Nephron (organoid): ENCODE measurements at regions not wholly inside any gene's neighbourhood (a gene's known extent, or its start where the extent isn't known, plus 50 kb on each side); places are given as distances from the start of the nearest gene placed in this dataset.

ENCODE experiments used
- H3K27ac Mint-ChIP-seq, 3 experiments: 2 replicates each; pipeline ENCODE4 v1.8.0; 2020; ENCODE audit warnings: mixed read lengths in 3 of 3, mild to moderate bottlenecking in 2 of 3, moderate library complexity in 1 of 3
- H3K27me3 Mint-ChIP-seq: 2 replicates; pipeline ENCODE4 v1.8.0; 2021; ENCODE audit warnings: low read depth, mild to moderate bottlenecking, moderate library complexity, mixed read lengths
- H3K36me3 Mint-ChIP-seq: 2 replicates; pipeline ENCODE4 v1.8.0; 2020; ENCODE audit warnings: low read depth, mixed read lengths
- H3K4me1 Mint-ChIP-seq: 2 replicates; pipeline ENCODE4 v1.8.0; 2020; ENCODE audit warnings: mixed read lengths
- H3K4me3 Mint-ChIP-seq, 3 experiments: 2 replicates each; pipeline ENCODE4 v1.8.0; 2020; ENCODE audit warnings: mild to moderate bottlenecking in 3 of 3, mixed read lengths in 3 of 3, moderate library complexity in 2 of 3
- H3K9me3 Mint-ChIP-seq: 2 replicates; pipeline ENCODE4 v1.8.0; 2020; ENCODE audit warnings: mixed read lengths
- TF ChIP-seq, protein P1 (sequence below), 3 experiments: fragments of 200-600 bp; sonication (generic); IDR thresholded peaks; one replicate each; pipeline ENCODE4 v1.5.0; 2021; ENCODE audit warnings: antibody characterized with exemption in 3 of 3; ENCODE audit not compliant: unreplicated experiment in 3 of 3

DNA sequence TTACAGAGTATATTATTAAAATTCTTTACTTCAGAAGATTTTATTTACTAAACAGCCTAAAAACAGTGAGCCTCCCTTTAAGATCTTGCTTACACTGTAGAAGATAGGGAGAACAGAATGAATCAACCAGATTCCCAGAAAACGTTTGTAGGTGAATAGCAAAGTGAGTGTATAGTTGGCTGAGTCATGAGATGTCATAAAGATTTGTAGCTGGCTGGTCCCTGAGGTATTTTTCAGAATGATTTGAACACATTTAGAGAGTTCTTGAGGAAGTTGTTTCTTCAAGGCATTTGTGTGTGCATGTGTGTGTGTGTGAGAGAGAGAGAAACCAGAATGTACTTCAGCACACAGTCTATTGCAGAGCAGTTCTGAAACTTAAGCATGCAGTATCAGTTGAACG is 159.4 kb upstream of the PRR16 start:
- Mint-ChIP-seq H3K27ac (no peak overlapping the region), H3K4me1 (peaks cover 5% of the 10 kb centered on the region), H3K27me3 (no peaks in the 10 kb centered on the region), H3K4me3 (no peak overlapping the region), H3K9me3 (no peaks in the 10 kb centered on the region), H3K36me3 (no peaks in the 10 kb centered on the region)
- TF ChIP-seq, protein P1, sequence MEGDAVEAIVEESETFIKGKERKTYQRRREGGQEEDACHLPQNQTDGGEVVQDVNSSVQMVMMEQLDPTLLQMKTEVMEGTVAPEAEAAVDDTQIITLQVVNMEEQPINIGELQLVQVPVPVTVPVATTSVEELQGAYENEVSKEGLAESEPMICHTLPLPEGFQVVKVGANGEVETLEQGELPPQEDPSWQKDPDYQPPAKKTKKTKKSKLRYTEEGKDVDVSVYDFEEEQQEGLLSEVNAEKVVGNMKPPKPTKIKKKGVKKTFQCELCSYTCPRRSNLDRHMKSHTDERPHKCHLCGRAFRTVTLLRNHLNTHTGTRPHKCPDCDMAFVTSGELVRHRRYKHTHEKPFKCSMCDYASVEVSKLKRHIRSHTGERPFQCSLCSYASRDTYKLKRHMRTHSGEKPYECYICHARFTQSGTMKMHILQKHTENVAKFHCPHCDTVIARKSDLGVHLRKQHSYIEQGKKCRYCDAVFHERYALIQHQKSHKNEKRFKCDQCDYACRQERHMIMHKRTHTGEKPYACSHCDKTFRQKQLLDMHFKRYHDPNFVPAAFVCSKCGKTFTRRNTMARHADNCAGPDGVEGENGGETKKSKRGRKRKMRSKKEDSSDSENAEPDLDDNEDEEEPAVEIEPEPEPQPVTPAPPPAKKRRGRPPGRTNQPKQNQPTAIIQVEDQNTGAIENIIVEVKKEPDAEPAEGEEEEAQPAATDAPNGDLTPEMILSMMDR (IDR thresholded peaks at IDR 0.05; ENCODE audit: unreplicated experiment in 3 of 3) = no peak

DNA sequence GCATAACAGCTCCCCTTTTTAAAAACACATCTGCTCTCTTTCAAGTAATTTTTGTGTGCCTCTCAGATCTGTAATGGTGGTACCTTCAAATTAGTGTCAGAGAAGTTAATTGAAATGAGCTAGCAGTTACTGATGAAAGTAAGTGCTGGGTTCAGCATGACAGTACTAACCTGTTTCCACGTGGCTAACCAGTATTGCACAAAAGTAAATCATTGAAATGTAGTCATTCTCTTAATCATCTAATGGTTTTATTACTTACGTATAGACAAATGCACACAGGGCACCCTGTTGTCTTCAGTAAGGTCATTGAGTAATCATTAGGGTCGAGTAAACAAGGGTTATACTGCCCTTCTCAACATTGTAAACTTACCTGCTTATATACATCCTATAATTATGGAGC is 157.8 kb upstream of the PRR16 start:
- H3K9me3 Mint-ChIP-seq = no peaks in the 10 kb centered on the region
- H3K27ac Mint-ChIP-seq = no peak overlapping the region
- H3K36me3 Mint-ChIP-seq = no peaks in the 10 kb centered on the region
- H3K27me3 Mint-ChIP-seq = no peaks in the 10 kb centered on the region
- TF ChIP-seq, protein P1 (IDR thresholded peaks at IDR 0.05; ENCODE audit: unreplicated experiment in 3 of 3) = no peak
- H3K4me1 Mint-ChIP-seq = peaks cover 5% of the 10 kb centered on the region
- no peak overlapping the region for H3K4me3 Mint-ChIP-seq

DNA sequence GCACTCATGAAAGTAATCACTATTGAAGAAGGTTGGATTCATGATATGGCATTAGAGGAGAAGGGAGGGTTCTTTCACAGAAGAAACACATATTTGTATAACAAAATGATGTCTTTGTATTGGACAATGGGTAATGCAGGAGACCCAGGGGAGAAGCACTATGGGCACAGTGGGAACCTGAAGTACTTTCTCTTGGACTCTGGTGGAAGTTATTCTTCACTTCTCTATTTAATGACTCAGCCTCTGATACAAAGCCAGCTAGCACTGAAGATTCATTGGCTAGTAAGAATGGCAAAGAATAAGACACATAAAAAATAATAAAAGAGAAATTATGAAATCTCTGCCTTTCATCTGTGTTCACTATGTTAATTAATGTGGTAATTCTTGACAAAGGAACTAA is 149.9 kb upstream of the PRR16 start:
- Mint-ChIP-seq H3K4me3 (no peak overlapping the region), H3K9me3 (peaks cover 11% of the 10 kb centered on the region), H3K4me1 (no peaks in the 10 kb centered on the region), H3K36me3 (no peaks in the 10 kb centered on the region), H3K27me3 (no peaks in the 10 kb centered on the region), H3K27ac (no peak overlapping the region)
- TF ChIP-seq, protein P1 (IDR thresholded peaks at IDR 0.05; ENCODE audit: unreplicated experiment in 3 of 3) = no peak

DNA sequence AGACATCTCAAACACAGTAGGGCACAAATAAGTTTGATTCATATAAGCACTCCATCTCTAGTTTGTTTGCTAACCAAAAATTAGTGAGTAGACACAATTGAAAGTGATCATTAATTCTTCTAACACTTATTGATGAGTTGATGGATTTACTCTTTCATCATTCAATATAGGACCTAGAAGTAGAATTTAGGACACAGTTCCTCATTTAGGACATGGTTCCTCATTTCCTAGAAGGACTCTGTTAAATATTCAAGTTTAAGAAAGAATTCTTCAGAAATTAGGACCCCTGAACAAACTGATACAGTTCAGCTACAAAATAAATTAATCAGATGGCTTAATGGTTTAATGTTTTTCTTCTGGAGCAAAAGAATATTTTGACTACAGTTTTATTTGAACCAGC is 143.5 kb upstream of the PRR16 start:
- Mint-ChIP-seq H3K27me3 (no peaks in the 10 kb centered on the region), H3K4me1 (no peaks in the 10 kb centered on the region), H3K36me3 (no peaks in the 10 kb centered on the region), H3K27ac (no peak overlapping the region), H3K9me3 (peaks cover 8% of the 10 kb centered on the region), H3K4me3 (no peak overlapping the region)
- TF ChIP-seq, protein P1 (IDR thresholded peaks at IDR 0.05; ENCODE audit: unreplicated experiment in 3 of 3) = no peak

DNA sequence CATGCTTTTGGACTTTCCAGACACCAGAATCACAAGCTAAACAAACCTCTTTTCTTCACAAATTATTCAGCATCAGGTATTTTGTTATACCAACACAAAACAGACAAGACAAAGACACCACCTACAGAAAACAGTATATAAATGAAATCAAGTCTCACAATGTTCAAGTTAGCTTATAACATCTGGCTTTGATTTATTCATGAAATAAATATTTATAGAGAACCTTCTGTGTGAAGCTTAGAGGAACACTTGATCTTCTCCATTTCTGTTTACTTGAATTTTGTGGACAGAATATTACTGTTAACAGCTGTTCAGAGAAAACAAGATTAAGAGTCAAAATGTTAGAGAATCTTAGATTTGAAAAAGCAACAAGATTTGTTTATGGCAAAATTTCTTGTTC is 137.4 kb upstream of the PRR16 start:
- TF ChIP-seq, protein P1 (IDR thresholded peaks at IDR 0.05; ENCODE audit: unreplicated experiment in 3 of 3) = no peak
- Mint-ChIP-seq H3K4me1 (no peaks in the 10 kb centered on the region), H3K9me3 (peaks cover 6% of the 10 kb centered on the region), H3K4me3 (no peak overlapping the region), H3K27ac (no peak overlapping the region), H3K27me3 (no peaks in the 10 kb centered on the region), H3K36me3 (no peaks in the 10 kb centered on the region)

DNA sequence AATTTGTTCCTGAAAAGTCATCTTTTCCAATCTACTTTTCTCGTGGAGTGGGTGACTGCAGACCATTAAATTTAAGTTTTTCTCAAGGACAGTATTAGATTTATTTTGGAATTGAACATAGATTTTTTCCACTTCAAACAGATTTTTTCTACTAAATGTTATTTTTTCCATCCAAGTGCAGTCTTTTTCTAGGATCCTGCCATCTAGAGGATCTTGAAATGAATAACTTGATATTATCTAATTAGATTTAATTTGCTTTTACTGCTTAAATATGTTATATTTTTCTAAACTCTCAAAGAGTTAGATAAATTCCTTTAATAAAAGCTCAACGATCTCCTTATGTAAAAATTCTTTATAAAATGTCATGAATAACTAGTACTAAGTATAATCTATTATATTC is 136.9 kb upstream of the PRR16 start:
- peaks cover 6% of the 10 kb centered on the region for H3K9me3 Mint-ChIP-seq
- H3K36me3 Mint-ChIP-seq = no peaks in the 10 kb centered on the region
- no peaks in the 10 kb centered on the region for H3K27me3 Mint-ChIP-seq
- no peak overlapping the region for H3K4me3 Mint-ChIP-seq
- H3K27ac Mint-ChIP-seq = no peak overlapping the region
- TF ChIP-seq, protein P1 (IDR thresholded peaks at IDR 0.05; ENCODE audit: unreplicated experiment in 3 of 3) = peak in 1 of 3 experiments; percentile 10
- H3K4me1 Mint-ChIP-seq = no peaks in the 10 kb centered on the region
